Esophagus muscularis mucosa (tissue), 4 donors: ENCODE measurements at regions not wholly inside any gene's neighbourhood (a gene's known extent, or its start where the extent isn't known, plus 50 kb on each side); places are given as distances from the start of the nearest gene placed in this dataset.

Source experiments
- EP300 ChIP-seq: sonication (generic); formaldehyde crosslinking; IDR thresholded peaks from one replicate; pipeline ENCODE4 v1.6.1; 2017; ENCODE audit warnings: antibody characterized with exemption
- POLR2A ChIP-seq: fragments of 450-650 bp; IDR thresholded peaks from one replicate; pipeline ENCODE4 v1.6.1; 2017; ENCODE audit warnings: antibody characterized with exemption, moderate library complexity, mild to moderate bottlenecking, low read depth
- POLR2AphosphoS5 ChIP-seq, 2 donors: sonication (generic); formaldehyde crosslinking; IDR thresholded peaks; one replicate each; pipeline ENCODE4 v1.6.1; 2017; ENCODE audit warnings: antibody characterized with exemption in 2 of 2
- TF ChIP-seq, protein P1 (sequence below), 3 experiments: fragments of 200-600 bp in 2 of 3; fragments of 450-650 bp in 1 of 3; sonication (generic) in 2 of 3; IDR thresholded peaks; one replicate each; pipeline ENCODE4 v1.5.1; 2017 to 2019; ENCODE audit warnings: antibody characterized with exemption in 3 of 3, mild to moderate bottlenecking in 2 of 3, moderate library complexity in 1 of 3

DNA sequence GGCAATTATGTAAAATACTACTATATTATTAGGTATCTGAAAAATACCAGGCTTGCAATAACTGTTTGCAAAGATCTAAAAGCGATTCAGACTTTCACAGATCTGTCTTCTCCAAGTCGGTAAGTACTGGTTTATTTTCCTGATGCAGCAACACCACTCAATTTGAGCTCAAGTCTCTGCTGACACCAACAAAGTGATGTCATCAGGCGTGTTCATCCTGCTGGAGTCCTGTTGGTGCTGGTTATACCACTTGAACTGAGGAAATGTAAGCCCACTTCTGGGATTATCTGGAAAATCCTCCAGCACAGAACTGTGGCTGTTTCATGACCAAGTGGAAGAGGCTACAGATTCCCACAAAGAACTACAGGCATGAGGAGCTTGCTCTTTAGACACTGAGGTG is 267.6 kb downstream of the BCL2 start:
- TF ChIP-seq, protein P1, sequence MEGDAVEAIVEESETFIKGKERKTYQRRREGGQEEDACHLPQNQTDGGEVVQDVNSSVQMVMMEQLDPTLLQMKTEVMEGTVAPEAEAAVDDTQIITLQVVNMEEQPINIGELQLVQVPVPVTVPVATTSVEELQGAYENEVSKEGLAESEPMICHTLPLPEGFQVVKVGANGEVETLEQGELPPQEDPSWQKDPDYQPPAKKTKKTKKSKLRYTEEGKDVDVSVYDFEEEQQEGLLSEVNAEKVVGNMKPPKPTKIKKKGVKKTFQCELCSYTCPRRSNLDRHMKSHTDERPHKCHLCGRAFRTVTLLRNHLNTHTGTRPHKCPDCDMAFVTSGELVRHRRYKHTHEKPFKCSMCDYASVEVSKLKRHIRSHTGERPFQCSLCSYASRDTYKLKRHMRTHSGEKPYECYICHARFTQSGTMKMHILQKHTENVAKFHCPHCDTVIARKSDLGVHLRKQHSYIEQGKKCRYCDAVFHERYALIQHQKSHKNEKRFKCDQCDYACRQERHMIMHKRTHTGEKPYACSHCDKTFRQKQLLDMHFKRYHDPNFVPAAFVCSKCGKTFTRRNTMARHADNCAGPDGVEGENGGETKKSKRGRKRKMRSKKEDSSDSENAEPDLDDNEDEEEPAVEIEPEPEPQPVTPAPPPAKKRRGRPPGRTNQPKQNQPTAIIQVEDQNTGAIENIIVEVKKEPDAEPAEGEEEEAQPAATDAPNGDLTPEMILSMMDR (IDR thresholded peaks at IDR 0.05), result no peak
- no peak for TF ChIP-seq EP300
- TF ChIP-seq POLR2A, result no peak
- TF ChIP-seq POLR2AphosphoS5 (IDR thresholded peaks at IDR 0.05), result no peak
